ENCODE measurements at regions not wholly inside any gene's neighbourhood (a gene's known extent, or its start where the extent isn't known, plus 50 kb on each side); places are given as distances from the start of the nearest gene placed in this dataset.
"Not testable (repeated sequence)": the region's sequence is repeated elsewhere in the genome, so short reads cannot be mapped to it uniquely, and the experiment has no call there.

- no peak for DNase-seq
These were observed 426.1 kb upstream of the DYNLRB2 start for GRCh38 chr16:80114699-80115098.

GRCh38 chr16:80113873-80114574 lies 426.8 kb upstream of the DYNLRB2 start:
- no peak for DNase-seq

- no peak for DNase-seq
These were observed 431.2 kb upstream of the DYNLRB2 start for GRCh38 chr16:80109581-80109980.

GRCh38 chr16:80107900-80108299 lies 432.9 kb upstream of the DYNLRB2 start:
- DNase-seq, result no peak

- no peak for DNase-seq
These were observed 435.0 kb upstream of the DYNLRB2 start for GRCh38 chr16:80105751-80106150.

- no peak for DNase-seq
These were observed 435.6 kb upstream of the DYNLRB2 start for GRCh38 chr16:80105160-80105559.

GRCh38 chr16:80104401-80104800 lies 436.4 kb upstream of the DYNLRB2 start:
- DNase-seq, result no peak

- DNase-seq, result no peak
These were observed 437.3 kb upstream of the DYNLRB2 start for GRCh38 chr16:80103463-80103862.

- no peak for DNase-seq
These were observed 439.8 kb upstream of the DYNLRB2 start for GRCh38 chr16:80100846-80101451.

- DNase-seq, result no peak
These were observed 440.6 kb upstream of the DYNLRB2 start for GRCh38 chr16:80100186-80100585.

GRCh38 chr16:80097098-80097497 lies 443.7 kb upstream of the DYNLRB2 start:
- no peak for DNase-seq

- DNase-seq, result no peak
These were observed 448.1 kb upstream of the DYNLRB2 start for GRCh38 chr16:80092681-80093080.

- DNase-seq, result not testable (repeated sequence)
These were observed 449.3 kb upstream of the DYNLRB2 start for GRCh38 chr16:80091453-80091852.

- no peak for DNase-seq
These were observed 455.2 kb upstream of the DYNLRB2 start for GRCh38 chr16:80085606-80086005.

- no peak for DNase-seq
These were observed 456.2 kb upstream of the DYNLRB2 start for GRCh38 chr16:80084614-80085013.

- no peak for DNase-seq
These were observed 456.6 kb upstream of the DYNLRB2 start for GRCh38 chr16:80084163-80084562.

GRCh38 chr16:80082906-80083305 lies 457.9 kb upstream of the DYNLRB2 start:
- DNase-seq, result no peak

GRCh38 chr16:80081846-80082245 lies 458.9 kb upstream of the DYNLRB2 start:
- DNase-seq, result no peak

GRCh38 chr16:80080287-80080851 lies 460.4 kb upstream of the DYNLRB2 start:
- no peak for DNase-seq

GRCh38 chr16:80079072-80079471 lies 461.7 kb upstream of the DYNLRB2 start:
- DNase-seq, result no peak

GRCh38 chr16:80077696-80078095 lies 463.1 kb upstream of the DYNLRB2 start:
- no peak for DNase-seq

GRCh38 chr16:80074329-80074728 lies 466.5 kb upstream of the DYNLRB2 start:
- no peak for DNase-seq

GRCh38 chr16:80071964-80072456 lies 468.8 kb upstream of the DYNLRB2 start:
- no peak for DNase-seq
